NCI-H2171 treated with DMSO at 0.1 percent for 48 hours (cell line): ENCODE measurements at regions not wholly inside any gene's neighbourhood (a gene's known extent, or its start where the extent isn't known, plus 50 kb on each side); places are given as distances from the start of the nearest gene placed in this dataset.
A peak's percentile ranks its signal among the peaks of the same experiment; 100 is the strongest.

ENCODE experiments used
- DNase-seq: peaks from one replicate; lab custom pipeline; 2025; lab: John Stamatoyannopoulos, UW

DNA sequence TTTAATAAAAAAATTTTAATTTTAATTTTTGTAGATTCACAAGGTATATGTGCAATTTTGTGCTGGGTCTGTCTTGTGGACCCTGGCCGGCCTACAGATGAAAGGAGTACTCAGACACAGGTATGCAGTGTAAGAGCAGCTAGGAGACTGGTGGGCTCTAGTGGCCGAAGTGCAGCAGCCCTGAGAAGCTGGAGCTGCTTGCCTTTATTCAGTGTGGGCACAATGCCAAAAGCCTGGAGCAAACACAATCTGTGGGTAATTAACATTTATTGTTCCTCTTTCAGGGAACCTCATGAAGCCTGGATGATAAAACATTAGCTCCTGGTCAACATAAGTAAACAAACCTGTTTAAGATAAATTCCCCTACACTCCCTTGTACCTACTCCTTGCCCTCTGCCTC is 135.7 kb upstream of the SEL1L start:
- peak; percentile 45 for DNase-seq

DNA sequence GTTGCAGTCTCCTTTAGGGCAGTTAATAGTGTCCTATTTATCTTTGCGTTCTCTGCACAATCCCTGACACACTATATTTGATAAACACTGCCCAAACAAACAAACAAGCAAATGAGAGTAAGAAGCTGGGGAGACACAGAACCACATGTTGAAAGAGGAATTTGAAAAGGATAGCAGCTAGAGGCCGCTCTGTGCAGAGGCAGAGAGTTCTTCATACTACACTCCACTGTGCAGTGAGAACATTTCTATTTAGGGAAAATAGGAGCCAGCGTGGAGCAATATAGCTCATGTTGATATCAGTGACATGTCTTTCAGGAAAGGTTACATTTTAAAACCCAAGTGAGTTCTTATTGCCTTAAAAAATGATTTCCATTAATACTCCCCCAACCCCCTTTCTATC is 140.3 kb upstream of the SEL1L start:
- peak; percentile 18 for DNase-seq

DNA sequence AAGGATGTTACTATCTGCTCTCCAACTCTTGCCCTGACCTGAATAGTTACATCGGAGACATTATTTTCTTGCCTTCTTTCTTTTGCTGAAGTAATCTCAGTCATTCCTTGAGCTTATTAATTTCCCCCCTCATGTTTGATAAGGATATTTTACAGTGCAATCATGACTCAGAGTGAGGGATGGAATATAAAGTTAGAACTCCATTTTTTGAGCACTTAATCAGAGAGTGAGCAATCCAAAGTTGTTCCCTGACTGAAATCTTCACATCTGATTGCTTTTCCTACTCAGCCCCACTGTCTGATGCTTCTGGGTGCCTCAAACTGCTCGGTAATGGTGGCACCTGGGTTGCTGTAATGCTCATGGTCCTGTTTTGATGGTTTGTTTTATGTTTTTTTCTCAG is 142.7 kb upstream of the SEL1L start:
- no peak for DNase-seq

GRCh38 chr14:81676879-81677278 is 143.2 kb upstream of the SEL1L start:
- DNase-seq = no peak

GRCh38 chr14:81677736-81678135 is 144.1 kb upstream of the SEL1L start:
- no peak for DNase-seq

DNA sequence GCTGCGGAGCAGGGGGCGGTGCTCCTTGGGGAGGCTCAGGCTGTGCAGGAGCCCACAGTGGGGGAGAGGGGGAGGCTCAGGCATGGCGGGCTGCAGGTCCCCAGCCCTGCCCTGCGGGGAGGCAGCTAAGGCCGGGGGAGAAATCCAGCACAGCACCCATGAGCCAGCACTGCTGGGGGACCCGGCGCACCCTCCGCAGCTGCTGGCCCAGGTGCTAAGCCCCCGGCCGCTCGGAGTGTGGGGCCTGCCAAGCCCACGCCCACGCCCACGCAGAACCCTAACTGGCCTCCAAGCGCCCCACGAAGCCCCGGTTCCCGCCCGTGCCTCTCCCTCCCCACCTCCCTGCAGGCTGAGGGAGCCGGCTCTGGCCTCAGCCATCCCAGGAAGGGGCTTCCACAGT is 145.6 kb upstream of the SEL1L start:
- DNase-seq = no peak

DNA sequence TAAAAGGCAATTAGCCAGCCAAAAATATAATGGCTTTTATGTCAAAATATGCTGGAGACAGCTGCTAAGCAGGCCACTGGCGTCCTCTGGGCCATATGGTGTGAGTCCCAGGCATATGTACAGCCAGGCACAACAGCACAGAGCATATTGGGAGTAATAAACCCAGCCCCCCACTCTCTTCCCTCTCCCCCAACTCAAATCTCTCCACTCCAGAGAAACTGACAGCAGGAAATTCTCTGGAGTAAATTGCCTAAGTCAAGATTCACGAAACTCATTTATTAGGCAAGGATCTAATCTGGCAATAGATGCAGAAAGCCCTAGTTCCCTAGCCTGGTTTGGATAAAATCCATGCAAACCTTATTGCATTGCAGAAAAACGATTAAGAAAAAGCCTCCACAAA is 147.9 kb upstream of the SEL1L start:
- DNase-seq = peak; percentile 97

- no peak for DNase-seq
Observed at GRCh38 chr14:81682134-81682533, 148.5 kb upstream of the SEL1L start.

DNA sequence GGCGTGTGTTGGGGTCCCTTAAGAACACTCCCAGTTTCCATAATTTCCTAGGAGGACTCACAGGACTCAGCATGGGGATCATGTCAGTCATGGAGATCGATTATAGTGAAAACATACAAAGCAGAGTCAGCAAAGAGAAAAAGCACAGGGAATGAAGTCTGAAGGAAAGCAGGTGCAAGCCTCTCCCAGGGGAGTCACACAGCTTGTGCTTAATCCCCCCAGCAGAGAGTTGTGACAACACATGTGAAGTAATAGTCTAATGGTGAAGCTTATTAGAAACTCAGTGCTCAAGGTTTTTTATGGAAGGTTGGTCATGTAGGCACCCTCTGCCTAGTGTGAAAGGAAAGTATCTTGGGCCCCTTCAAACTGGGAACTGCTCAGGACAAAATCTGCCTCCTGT is 149.0 kb upstream of the SEL1L start:
- peak; percentile 89 for DNase-seq

DNA sequence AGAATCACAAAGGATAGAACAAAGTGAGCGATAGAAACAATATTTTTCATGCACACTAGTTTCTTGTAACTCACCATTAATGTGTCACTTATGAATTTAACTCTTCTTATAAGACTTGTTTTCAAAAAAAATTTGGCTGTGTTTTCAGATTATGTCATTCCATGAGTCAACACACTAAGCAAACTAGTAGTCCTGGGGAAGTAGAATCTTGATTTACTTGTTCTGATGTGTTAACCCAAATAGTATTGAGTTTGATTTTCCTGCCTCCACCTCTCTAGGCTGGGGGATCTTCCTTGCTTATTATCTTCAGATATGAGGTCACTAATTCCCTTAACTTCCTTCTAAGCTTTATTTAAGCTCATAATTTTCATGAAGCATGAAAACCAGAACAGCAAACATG is 151.0 kb upstream of the SEL1L start:
- no peak for DNase-seq

DNA sequence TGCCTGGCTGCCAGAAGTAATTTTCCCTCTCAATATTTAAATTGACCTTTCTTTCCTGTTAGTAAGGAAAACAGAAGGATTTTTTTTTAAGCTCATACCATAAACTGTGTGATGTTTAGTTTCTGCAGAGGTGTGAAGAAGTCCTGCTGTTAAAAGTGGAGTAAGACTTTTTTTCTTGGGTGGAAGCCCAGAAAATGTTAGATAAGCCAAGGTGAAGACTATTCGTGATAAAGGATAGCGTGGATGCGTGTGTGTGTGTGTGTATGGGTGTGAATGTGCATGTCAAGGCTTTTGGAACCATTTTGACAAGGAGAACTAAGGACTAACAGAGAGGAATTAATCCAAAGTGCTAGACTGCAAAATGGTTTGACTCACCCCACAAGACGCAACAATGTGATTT is 152.9 kb upstream of the SEL1L start:
- DNase-seq = no peak

GRCh38 chr14:81691931-81692330 is 158.3 kb upstream of the SEL1L start:
- no peak for DNase-seq

- no peak for DNase-seq
Observed at GRCh38 chr14:81694419-81694818, 160.8 kb upstream of the SEL1L start.

DNA sequence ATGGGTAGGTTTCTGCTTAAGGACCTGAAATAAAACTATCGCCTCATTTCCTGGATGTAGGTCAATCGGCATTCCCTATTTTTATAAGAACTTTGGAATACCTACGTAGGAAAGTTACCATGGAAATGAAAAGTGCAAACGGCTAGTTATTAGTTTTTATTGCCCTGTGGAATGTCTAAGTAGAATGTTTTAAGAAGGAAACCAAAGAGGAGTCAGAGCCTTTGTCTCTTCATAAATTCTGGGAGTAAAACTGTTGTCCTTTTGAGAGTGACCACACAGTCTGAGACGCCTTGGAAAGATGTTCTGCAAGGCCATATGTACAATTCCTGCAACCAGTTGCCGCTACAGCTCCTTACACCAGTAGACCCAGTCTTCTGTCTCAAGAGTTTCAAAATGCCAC is 176.0 kb upstream of the SEL1L start:
- DNase-seq = no peak

DNA sequence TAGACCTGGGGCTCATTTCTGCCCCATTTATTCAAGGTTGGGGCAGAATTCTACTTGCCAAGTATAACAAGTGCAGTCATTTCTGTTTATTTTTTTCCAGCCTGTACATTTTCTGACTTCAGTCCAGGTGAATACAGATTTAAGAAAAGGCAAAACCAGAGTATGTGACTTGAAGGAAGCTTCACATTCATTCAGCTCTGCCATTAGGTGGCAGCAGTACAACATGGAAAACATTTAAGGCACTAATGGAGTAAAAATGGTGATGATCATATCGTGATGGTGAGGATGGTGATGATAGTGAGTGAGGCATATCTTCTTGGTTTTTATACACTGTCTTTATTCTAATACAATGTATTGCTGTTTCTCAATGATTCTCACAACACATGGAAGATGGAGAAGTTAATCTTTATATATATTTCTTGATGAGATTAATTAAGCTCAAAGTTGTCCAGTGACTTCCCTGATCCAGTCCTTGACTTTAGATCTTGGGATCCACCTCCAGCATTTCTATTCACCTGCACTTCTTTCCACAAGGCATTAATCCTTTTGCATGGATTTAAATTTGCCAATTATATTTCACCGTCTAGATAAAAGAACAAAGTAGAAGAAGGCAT is 176.7 kb upstream of the SEL1L start:
- peak; percentile 74 for DNase-seq

DNA sequence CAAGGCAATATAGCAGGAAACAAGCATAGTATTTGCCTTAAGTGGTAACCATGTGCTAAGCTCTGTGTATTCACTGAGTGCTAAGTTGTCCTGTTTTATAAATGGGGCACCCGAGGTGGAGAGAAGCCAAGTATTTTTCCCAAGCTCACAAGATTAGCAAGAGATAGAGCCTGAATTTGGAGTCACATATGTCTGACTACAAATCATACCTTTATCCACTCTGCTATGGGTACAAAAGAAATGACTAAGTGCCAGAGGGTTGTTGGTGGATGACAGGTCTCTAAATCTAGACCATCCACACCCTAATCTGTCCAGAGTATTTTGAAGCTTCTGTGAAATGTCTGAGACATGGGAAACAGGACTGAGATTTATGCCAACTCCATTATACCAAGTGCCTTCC is 182.1 kb upstream of the SEL1L start:
- DNase-seq = no peak

DNA sequence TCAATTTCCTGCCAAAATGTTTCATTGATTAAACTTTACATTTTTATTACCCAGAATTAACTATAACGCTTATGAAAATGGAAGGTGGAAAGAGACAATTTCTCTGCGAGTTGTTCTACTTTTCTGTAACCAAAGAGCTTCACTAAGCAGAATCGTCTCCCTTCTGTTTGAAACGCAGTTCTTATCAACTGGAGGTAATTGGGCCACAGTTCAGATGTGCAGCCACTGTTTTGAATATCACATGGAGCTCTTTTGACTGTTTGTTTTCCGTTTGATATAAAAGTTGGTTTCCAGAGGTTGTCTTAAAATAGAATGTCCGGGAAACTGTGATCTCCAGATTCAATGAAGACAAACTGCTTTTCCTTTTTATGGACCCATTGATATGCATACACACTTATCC is 183.3 kb upstream of the SEL1L start:
- DNase-seq = no peak

GRCh38 chr14:81723956-81724355 is 190.3 kb upstream of the SEL1L start:
- no peak for DNase-seq

DNA sequence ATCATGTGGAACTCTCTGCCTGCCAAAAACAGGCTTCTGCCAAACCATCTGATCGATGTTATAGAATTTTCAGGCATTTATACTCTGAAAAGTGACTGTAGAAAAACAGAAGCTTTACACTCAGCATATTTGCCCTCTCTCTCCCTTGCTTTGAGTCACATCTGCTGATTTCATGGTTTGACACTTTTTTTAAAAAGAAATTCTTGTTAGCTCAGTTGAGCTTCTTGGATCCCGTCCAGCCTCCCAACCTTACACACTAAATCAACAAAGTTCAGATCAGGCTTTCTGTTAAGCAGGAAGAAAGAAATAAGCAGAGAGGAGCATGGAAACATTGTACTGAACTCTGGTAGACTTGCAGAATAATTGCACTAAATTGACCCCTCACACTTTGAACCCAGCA is 193.6 kb upstream of the SEL1L start:
- peak; percentile 73 for DNase-seq

GRCh38 chr14:81728447-81728846 is 194.8 kb upstream of the SEL1L start:
- no peak for DNase-seq

DNA sequence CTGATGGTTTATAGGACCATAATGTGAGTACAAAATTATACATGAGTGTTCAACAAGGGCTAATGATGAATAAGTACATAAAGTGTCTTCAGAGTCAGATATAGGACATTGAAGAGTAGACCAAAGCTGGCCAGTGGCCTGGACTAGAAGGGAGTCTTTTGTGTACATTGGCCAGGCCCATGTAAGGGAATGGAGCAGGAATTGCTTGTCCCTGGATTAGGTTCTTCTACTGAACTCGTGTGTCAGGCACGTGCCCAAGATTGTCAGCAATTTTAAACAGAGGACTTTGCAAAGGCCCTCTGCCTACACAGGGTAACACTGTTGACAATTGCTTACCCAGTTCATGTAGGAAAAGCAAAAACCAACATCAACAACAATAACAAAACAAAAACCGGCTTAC is 196.0 kb upstream of the SEL1L start:
- no peak for DNase-seq

GRCh38 chr14:81737938-81738337 is 204.3 kb upstream of the SEL1L start:
- peak; percentile 31 for DNase-seq

GRCh38 chr14:81738946-81739659 is 205.4 kb upstream of the SEL1L start:
- no peak for DNase-seq

GRCh38 chr14:81743605-81744004 is 210.0 kb upstream of the SEL1L start:
- DNase-seq = no peak
